ENCODE measurements at regions not wholly inside any gene's neighbourhood (a gene's known extent, or its start where the extent isn't known, plus 50 kb on each side); places are given as distances from the start of the nearest gene placed in this dataset.

DNA sequence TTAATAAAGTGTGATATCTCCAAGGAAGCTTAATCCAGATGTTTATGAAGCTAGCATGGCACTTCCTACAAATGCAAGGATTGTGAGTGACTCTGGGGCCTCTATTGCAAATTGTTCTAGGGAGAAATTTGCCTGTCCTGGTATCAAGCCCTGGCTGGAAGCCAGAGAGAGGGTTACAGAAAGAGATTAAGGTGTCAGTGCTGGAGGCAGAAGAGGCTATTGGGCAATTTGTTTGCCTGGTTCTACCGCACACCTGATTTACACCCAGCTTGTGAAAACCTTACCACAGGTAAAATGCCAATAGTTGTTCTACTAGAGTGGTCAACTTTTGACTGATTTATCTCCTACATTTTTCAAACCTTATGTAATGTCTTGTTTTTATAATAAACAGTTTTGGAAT is 186.7 kb upstream of the FAT1 start:
- Mint-ChIP-seq H3K4me1 (no peaks in the 10 kb centered on the region), H3K9me3 (ENCODE audit: insufficient read depth) (peaks cover 7% of the 10 kb centered on the region), H3K27ac (no peak overlapping the region), H3K27me3 (no peaks in the 10 kb centered on the region), H3K4me3 (no peak overlapping the region)
- Histone ChIP-seq H3K4me3 (ENCODE audit: control extremely low read depth in 1 of 5, extremely low read depth in 1 of 5, insufficient read depth in 1 of 5, low read depth in 2 of 5, low read length in 4 of 5) (no peak overlapping the region), H3K9me3 (ENCODE audit: control extremely low read depth in 1 of 3, control insufficient read depth in 2 of 3, insufficient read depth in 1 of 3, low read length in 2 of 3) (peaks cover 0 to 10% (median 0%) of the 10 kb centered on the region in 3 donors), H3K9ac (ENCODE audit: low read length) (no peak overlapping the region), H3K36me3 (replicated peaks in 1 of 2; ENCODE audit: control extremely low read depth in 1 of 2, control insufficient read depth in 1 of 2, extremely low read depth in 1 of 2, insufficient read depth in 2 of 2, low read length in 1 of 2) (no peaks in the 10 kb centered on the region), H3K4me2 (replicated peaks; ENCODE audit: low read depth, low read length, poor library complexity, severe bottlenecking) (no peak overlapping the region), H4K20me1 (ENCODE audit: control insufficient read depth, insufficient read depth, low read length, poor library complexity, severe bottlenecking) (no peaks in the 10 kb centered on the region), H2AFZ (ENCODE audit: insufficient read depth, low read depth, low read length, poor library complexity, severe bottlenecking) (no peak overlapping the region), H3K4me1 (ENCODE audit: control insufficient read depth in 2 of 2, insufficient read depth in 2 of 2, low read length in 2 of 2) (no peaks in the 10 kb centered on the region), H3K27ac (ENCODE audit: low read length in 2 of 2) (no peak overlapping the region), H3K79me2 (ENCODE audit: control insufficient read depth, insufficient read depth, low read length) (no peaks in the 10 kb centered on the region), H3K27me3 (replicated peaks in 1 of 4; ENCODE audit: control extremely low read depth in 1 of 4, control insufficient read depth in 3 of 4, insufficient read depth in 4 of 4, low read length in 3 of 4) (no peaks in the 10 kb centered on the region)
- TF ChIP-seq, protein P1, sequence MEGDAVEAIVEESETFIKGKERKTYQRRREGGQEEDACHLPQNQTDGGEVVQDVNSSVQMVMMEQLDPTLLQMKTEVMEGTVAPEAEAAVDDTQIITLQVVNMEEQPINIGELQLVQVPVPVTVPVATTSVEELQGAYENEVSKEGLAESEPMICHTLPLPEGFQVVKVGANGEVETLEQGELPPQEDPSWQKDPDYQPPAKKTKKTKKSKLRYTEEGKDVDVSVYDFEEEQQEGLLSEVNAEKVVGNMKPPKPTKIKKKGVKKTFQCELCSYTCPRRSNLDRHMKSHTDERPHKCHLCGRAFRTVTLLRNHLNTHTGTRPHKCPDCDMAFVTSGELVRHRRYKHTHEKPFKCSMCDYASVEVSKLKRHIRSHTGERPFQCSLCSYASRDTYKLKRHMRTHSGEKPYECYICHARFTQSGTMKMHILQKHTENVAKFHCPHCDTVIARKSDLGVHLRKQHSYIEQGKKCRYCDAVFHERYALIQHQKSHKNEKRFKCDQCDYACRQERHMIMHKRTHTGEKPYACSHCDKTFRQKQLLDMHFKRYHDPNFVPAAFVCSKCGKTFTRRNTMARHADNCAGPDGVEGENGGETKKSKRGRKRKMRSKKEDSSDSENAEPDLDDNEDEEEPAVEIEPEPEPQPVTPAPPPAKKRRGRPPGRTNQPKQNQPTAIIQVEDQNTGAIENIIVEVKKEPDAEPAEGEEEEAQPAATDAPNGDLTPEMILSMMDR (IDR thresholded peaks at IDR 0.05), result no peak
- no peak for TF ChIP-seq EZH2 (IDR thresholded peaks at IDR 0.05; ENCODE audit: borderline replicate concordance, insufficient read depth, low read depth, low read length, poor library complexity, severe bottlenecking)
- CTCF ChIA-PET, result no interaction called here
- POLR2A ChIA-PET, result no interaction called here
- ATAC-seq (ENCODE audit: low read depth), result no peak
- WGBS (ENCODE audit: insufficient coverage), result no CpG with 5 or more reads among the region's 1 CpG
- DNase-seq, result no peak
- intact Hi-C loops (cut with micrococcal nuclease), result no loop called here

GRCh38 chr4:186912606-186913005 is 188.9 kb upstream of the FAT1 start:
- H3K4me1 Mint-ChIP-seq, result no peaks in the 10 kb centered on the region
- no peak overlapping the region for H3K4me3 ChIP-seq (ENCODE audit: control extremely low read depth in 1 of 5, extremely low read depth in 1 of 5, insufficient read depth in 1 of 5, low read depth in 2 of 5, low read length in 4 of 5)
- TF ChIP-seq, protein P1 (IDR thresholded peaks at IDR 0.05), result no peak
- TF ChIP-seq EZH2 (IDR thresholded peaks at IDR 0.05; ENCODE audit: borderline replicate concordance, insufficient read depth, low read depth, low read length, poor library complexity, severe bottlenecking), result no peak
- no peak overlapping the region for H3K27ac ChIP-seq (ENCODE audit: low read length in 2 of 2)
- no peak overlapping the region for H3K27ac Mint-ChIP-seq
- no peaks in the 10 kb centered on the region for H3K4me1 ChIP-seq (ENCODE audit: control insufficient read depth in 2 of 2, insufficient read depth in 2 of 2, low read length in 2 of 2)
- no peaks in the 10 kb centered on the region for H4K20me1 ChIP-seq (ENCODE audit: control insufficient read depth, insufficient read depth, low read length, poor library complexity, severe bottlenecking)
- no peak overlapping the region for H3K4me3 Mint-ChIP-seq
- H3K79me2 ChIP-seq (ENCODE audit: control insufficient read depth, insufficient read depth, low read length), result no peaks in the 10 kb centered on the region
- CTCF ChIA-PET, result no interaction called here
- H3K9me3 ChIP-seq (ENCODE audit: control extremely low read depth in 1 of 3, control insufficient read depth in 2 of 3, insufficient read depth in 1 of 3, low read length in 2 of 3), result no peaks in the 10 kb centered on the region
- H3K9me3 Mint-ChIP-seq (ENCODE audit: insufficient read depth), result peaks cover 9% of the 10 kb centered on the region
- no peak overlapping the region for H3K9ac ChIP-seq (ENCODE audit: low read length)
- H2AFZ ChIP-seq (ENCODE audit: insufficient read depth, low read depth, low read length, poor library complexity, severe bottlenecking), result no peak overlapping the region
- H3K36me3 ChIP-seq (replicated peaks in 1 of 2; ENCODE audit: control extremely low read depth in 1 of 2, control insufficient read depth in 1 of 2, extremely low read depth in 1 of 2, insufficient read depth in 2 of 2, low read length in 1 of 2), result no peaks in the 10 kb centered on the region
- no peak for ATAC-seq (ENCODE audit: low read depth)
- intact Hi-C loops (cut with micrococcal nuclease), result no loop called here
- POLR2A ChIA-PET, result no interaction called here
- no peak overlapping the region for H3K4me2 ChIP-seq (replicated peaks; ENCODE audit: low read depth, low read length, poor library complexity, severe bottlenecking)
- DNase-seq, result no peak
- H3K27me3 Mint-ChIP-seq, result no peaks in the 10 kb centered on the region
- WGBS (ENCODE audit: insufficient coverage), result 72% methylated on average over 9 of the region's 9 CpGs
- H3K27me3 ChIP-seq (replicated peaks in 1 of 4; ENCODE audit: control extremely low read depth in 1 of 4, control insufficient read depth in 3 of 4, insufficient read depth in 4 of 4, low read length in 3 of 4), result no peaks in the 10 kb centered on the region

Measured in B cell (primary cell).